HEK293 (cell line): ENCODE measurements at regions not wholly inside any gene's neighbourhood (a gene's known extent, or its start where the extent isn't known, plus 50 kb on each side); places are given as distances from the start of the nearest gene placed in this dataset.

ENCODE experiments used
- ELK4 ChIP-seq: IDR thresholded peaks from 2 replicates; pipeline ENCODE4 v1.6.1; 2011; ENCODE audit warnings: mild to moderate bottlenecking, low read depth, low read length, borderline replicate concordance
- KLF9 ChIP-seq: fragments of 450-650 bp; formaldehyde crosslinking; IDR thresholded peaks from 2 replicates; pipeline ENCODE4 v1.5.1; 2016; ENCODE audit warnings: missing biosample characterization, missing genetic modification characterization, low read depth
- MEIS1 ChIP-seq: sonication (generic); formaldehyde crosslinking; IDR thresholded peaks from 2 replicates; pipeline ENCODE4 v1.8.1; 2022; ENCODE audit warnings: missing genetic modification reagents, mild to moderate bottlenecking, borderline replicate concordance
- PBX3 ChIP-seq: sonication (generic); formaldehyde crosslinking; IDR thresholded peaks from 2 replicates; pipeline ENCODE4 v1.8.1; 2022; ENCODE audit warnings: mild to moderate bottlenecking, moderate library complexity, missing genetic modification reagents
- PRDM10 ChIP-seq: fragments of 450-650 bp; formaldehyde crosslinking; IDR thresholded peaks from 2 replicates; pipeline ENCODE4 v1.5.1; 2016; ENCODE audit warnings: missing biosample characterization, missing genetic modification characterization
- SP2 ChIP-seq: fragments of 450-650 bp; formaldehyde crosslinking; IDR thresholded peaks from 2 replicates; pipeline ENCODE4 v1.5.1; 2016; ENCODE audit warnings: missing biosample characterization, missing genetic modification characterization
- ZBTB7A ChIP-seq: fragments of 450-650 bp; formaldehyde crosslinking; IDR thresholded peaks from 2 replicates; pipeline ENCODE4 v1.5.1; 2016; ENCODE audit warnings: low read depth, missing biosample characterization, missing genetic modification characterization
- ZNF292 ChIP-seq: fragments of 450-650 bp; formaldehyde crosslinking; IDR thresholded peaks from 2 replicates; pipeline ENCODE4 v1.5.1; 2016; ENCODE audit warnings: low read depth, missing biosample characterization, missing genetic modification characterization, borderline replicate concordance
- TF ChIP-seq, protein P1 (sequence below): fragments of 450-650 bp; formaldehyde crosslinking; conservative IDR thresholded peaks from 2 replicates; pipeline ENCODE4 v1.5.1; 2016; ENCODE audit warnings: low read depth, missing biosample characterization, missing genetic modification characterization
- TF ChIP-seq, protein P2 (sequence below): fragments of 450-650 bp; formaldehyde crosslinking; IDR thresholded peaks from 2 replicates; pipeline ENCODE4 v1.5.1; 2016; ENCODE audit warnings: missing biosample characterization, missing genetic modification characterization
- TF ChIP-seq, protein P3 (sequence below): fragments of 450-650 bp; formaldehyde crosslinking; IDR thresholded peaks from 2 replicates; pipeline ENCODE4 v1.5.1; 2017; ENCODE audit warnings: missing biosample characterization, mild to moderate bottlenecking, missing genetic modification characterization, moderate library complexity
- TF ChIP-seq, protein P4 (sequence below): fragments of 450-650 bp; formaldehyde crosslinking; IDR thresholded peaks from 2 replicates; pipeline ENCODE4 v1.5.1; 2016; ENCODE audit warnings: missing biosample characterization, missing genetic modification characterization

DNA sequence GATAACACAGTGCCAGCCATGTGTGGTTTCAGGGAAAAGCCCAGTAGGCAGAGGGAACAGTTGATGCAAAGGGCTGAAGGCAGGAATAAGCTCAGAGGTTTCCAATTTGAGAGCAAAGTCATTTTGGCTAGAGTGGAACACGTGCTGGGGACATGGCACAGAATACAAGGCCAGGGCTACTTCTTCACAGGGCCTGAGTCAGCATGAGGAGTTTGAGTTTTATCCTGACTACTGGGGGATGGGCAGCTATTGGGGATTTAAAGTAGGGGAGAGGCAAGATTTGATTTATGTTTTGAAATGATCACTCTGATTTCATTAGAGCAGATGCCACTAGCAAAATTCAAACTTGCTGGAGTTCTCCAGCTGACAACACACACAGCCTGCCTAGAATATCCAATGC is 241.1 kb upstream of the CSF3R start:
- TF ChIP-seq, protein P1, sequence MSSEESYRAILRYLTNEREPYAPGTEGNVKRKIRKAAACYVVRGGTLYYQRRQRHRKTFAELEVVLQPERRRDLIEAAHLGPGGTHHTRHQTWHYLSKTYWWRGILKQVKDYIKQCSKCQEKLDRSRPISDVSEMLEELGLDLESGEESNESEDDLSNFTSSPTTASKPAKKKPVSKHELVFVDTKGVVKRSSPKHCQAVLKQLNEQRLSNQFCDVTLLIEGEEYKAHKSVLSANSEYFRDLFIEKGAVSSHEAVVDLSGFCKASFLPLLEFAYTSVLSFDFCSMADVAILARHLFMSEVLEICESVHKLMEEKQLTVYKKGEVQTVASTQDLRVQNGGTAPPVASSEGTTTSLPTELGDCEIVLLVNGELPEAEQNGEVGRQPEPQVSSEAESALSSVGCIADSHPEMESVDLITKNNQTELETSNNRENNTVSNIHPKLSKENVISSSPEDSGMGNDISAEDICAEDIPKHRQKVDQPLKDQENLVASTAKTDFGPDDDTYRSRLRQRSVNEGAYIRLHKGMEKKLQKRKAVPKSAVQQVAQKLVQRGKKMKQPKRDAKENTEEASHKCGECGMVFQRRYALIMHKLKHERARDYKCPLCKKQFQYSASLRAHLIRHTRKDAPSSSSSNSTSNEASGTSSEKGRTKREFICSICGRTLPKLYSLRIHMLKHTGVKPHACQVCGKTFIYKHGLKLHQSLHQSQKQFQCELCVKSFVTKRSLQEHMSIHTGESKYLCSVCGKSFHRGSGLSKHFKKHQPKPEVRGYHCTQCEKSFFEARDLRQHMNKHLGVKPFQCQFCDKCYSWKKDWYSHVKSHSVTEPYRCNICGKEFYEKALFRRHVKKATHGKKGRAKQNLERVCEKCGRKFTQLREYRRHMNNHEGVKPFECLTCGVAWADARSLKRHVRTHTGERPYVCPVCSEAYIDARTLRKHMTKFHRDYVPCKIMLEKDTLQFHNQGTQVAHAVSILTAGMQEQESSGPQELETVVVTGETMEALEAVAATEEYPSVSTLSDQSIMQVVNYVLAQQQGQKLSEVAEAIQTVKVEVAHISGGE (tag by site-specific recombination): no peak
- TF ChIP-seq PBX3 (CRISPR knock-in tag): no peak
- TF ChIP-seq, protein P2, sequence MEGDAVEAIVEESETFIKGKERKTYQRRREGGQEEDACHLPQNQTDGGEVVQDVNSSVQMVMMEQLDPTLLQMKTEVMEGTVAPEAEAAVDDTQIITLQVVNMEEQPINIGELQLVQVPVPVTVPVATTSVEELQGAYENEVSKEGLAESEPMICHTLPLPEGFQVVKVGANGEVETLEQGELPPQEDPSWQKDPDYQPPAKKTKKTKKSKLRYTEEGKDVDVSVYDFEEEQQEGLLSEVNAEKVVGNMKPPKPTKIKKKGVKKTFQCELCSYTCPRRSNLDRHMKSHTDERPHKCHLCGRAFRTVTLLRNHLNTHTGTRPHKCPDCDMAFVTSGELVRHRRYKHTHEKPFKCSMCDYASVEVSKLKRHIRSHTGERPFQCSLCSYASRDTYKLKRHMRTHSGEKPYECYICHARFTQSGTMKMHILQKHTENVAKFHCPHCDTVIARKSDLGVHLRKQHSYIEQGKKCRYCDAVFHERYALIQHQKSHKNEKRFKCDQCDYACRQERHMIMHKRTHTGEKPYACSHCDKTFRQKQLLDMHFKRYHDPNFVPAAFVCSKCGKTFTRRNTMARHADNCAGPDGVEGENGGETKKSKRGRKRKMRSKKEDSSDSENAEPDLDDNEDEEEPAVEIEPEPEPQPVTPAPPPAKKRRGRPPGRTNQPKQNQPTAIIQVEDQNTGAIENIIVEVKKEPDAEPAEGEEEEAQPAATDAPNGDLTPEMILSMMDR (tag by site-specific recombination): no peak
- TF ChIP-seq ELK4: no peak
- no peak for TF ChIP-seq SP2 (tag by site-specific recombination)
- TF ChIP-seq, protein P3, sequence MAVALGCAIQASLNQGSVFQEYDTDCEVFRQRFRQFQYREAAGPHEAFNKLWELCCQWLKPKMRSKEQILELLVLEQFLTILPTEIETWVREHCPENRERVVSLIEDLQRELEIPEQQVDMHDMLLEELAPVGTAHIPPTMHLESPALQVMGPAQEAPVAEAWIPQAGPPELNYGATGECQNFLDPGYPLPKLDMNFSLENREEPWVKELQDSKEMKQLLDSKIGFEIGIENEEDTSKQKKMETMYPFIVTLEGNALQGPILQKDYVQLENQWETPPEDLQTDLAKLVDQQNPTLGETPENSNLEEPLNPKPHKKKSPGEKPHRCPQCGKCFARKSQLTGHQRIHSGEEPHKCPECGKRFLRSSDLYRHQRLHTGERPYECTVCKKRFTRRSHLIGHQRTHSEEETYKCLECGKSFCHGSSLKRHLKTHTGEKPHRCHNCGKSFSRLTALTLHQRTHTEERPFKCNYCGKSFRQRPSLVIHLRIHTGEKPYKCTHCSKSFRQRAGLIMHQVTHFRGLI (tag by site-specific recombination): no peak
- no peak for TF ChIP-seq MEIS1 (CRISPR knock-in tag)
- TF ChIP-seq, protein P4, sequence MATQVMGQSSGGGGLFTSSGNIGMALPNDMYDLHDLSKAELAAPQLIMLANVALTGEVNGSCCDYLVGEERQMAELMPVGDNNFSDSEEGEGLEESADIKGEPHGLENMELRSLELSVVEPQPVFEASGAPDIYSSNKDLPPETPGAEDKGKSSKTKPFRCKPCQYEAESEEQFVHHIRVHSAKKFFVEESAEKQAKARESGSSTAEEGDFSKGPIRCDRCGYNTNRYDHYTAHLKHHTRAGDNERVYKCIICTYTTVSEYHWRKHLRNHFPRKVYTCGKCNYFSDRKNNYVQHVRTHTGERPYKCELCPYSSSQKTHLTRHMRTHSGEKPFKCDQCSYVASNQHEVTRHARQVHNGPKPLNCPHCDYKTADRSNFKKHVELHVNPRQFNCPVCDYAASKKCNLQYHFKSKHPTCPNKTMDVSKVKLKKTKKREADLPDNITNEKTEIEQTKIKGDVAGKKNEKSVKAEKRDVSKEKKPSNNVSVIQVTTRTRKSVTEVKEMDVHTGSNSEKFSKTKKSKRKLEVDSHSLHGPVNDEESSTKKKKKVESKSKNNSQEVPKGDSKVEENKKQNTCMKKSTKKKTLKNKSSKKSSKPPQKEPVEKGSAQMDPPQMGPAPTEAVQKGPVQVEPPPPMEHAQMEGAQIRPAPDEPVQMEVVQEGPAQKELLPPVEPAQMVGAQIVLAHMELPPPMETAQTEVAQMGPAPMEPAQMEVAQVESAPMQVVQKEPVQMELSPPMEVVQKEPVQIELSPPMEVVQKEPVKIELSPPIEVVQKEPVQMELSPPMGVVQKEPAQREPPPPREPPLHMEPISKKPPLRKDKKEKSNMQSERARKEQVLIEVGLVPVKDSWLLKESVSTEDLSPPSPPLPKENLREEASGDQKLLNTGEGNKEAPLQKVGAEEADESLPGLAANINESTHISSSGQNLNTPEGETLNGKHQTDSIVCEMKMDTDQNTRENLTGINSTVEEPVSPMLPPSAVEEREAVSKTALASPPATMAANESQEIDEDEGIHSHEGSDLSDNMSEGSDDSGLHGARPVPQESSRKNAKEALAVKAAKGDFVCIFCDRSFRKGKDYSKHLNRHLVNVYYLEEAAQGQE: no peak
- no peak for TF ChIP-seq ZNF292 (tag by site-specific recombination)
- TF ChIP-seq PRDM10 (tag by site-specific recombination): no peak
- no peak for TF ChIP-seq KLF9 (tag by site-specific recombination)
- no peak for TF ChIP-seq ZBTB7A (tag by site-specific recombination)
